ENCODE measurements at regions not wholly inside any gene's neighbourhood (a gene's known extent, or its start where the extent isn't known, plus 50 kb on each side); places are given as distances from the start of the nearest gene placed in this dataset.

DNA sequence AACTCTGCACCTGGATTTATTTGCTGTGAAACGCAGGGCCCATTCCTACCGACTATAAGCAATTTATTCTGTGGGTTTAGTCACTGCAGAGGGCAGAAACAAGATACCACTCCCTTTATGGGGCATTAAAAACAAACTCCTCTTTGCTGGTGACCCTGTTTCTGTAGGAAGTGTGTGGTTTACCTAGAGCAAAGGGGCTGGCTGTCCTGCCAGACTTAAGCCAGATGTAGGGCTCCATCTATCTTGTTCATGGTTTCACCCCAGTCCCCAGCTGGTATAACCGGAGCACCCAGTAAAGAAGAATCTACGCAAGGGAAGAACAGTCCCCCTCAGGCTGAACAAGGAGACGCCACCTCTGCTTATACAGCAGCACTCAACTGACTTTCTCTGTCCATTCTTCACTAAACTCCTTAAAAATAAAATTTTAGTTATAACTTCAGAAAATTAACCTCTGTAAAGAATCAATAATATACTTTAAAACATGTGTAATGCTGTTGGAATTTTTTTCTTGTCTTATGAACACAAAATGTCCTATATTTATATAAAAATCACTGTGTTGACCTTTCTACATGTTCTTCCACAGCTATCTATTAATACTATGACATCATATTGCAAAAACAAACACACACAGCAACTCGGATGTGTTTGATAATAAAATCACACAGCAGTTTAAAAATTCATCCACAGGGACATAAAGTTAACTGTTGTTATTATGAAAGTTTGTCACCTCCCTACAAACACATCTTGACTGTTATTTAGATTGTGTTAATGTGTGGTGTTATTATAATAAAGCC lies 126.1 kb upstream of the RPS6KA2 start:
- DNase-seq (ENCODE audit: low spot score) = no peak
- TF ChIP-seq CTCF (IDR thresholded peaks at IDR 0.05) = no peak
- Mint-ChIP-seq H3K4me3 (no peak overlapping the region), H3K4me1 (peaks cover 29% of the 10 kb centered on the region), H3K36me3 (no peaks in the 10 kb centered on the region), H3K27me3 (ENCODE audit: insufficient read depth, low read depth) (peaks cover 4% of the 10 kb centered on the region), H3K27ac (no peak overlapping the region), H3K9me3 (no peaks in the 10 kb centered on the region)
- H3F3A ChIP-seq (ENCODE audit: low read depth) = peaks cover 30% of the 10 kb centered on the region
- no peak overlapping the region for H3K9ac ChIP-seq
- H3K4me2 ChIP-seq = no peak overlapping the region
- no peaks in the 10 kb centered on the region for H3K9me3 ChIP-seq (ENCODE audit: low read depth)
- H3K4me3 ChIP-seq = no peak overlapping the region
- H3K27me3 ChIP-seq = no peaks in the 10 kb centered on the region
- no peaks in the 10 kb centered on the region for H3K79me2 ChIP-seq (ENCODE audit: low read depth)
- H3K36me3 ChIP-seq = no peaks in the 10 kb centered on the region
- no peaks in the 10 kb centered on the region for H4K20me1 ChIP-seq (ENCODE audit: low read depth)
- H3K4me1 ChIP-seq = peaks cover 28% of the 10 kb centered on the region
- H2AFZ ChIP-seq (replicated peaks) = no peak overlapping the region
- H3K27ac ChIP-seq = no peak overlapping the region

- TF ChIP-seq CTCF (IDR thresholded peaks at IDR 0.05) (no peak), EZH2 (IDR thresholded peaks at IDR 0.05) (no peak), EZH2phosphoT487 (IDR thresholded peaks at IDR 0.05) (no peak)
These were observed 125.0 kb upstream of the RPS6KA2 start for GRCh38 chr6:166752097-166752496.

GRCh38 chr6:166751051-166751595 lies 124.1 kb upstream of the RPS6KA2 start:
- Histone ChIP-seq H3K4me3 (no peak overlapping the region), H3K27me3 (no peaks in the 10 kb centered on the region), H3F3A (ENCODE audit: low read depth) (peaks cover 20% of the 10 kb centered on the region), H3K4me2 (no peak overlapping the region), H3K79me2 (ENCODE audit: low read depth) (no peaks in the 10 kb centered on the region), H3K9me3 (ENCODE audit: low read depth) (no peaks in the 10 kb centered on the region), H3K27ac (no peak overlapping the region), H2AFZ (replicated peaks) (no peak overlapping the region), H3K4me1 (peaks cover 24% of the 10 kb centered on the region), H3K36me3 (no peaks in the 10 kb centered on the region), H3K9ac (no peak overlapping the region), H4K20me1 (ENCODE audit: low read depth) (no peaks in the 10 kb centered on the region)
- peaks cover 26% of the 10 kb centered on the region for H3K4me1 Mint-ChIP-seq
- DNase-seq (ENCODE audit: low spot score) = peak; percentile 49
- no peaks in the 10 kb centered on the region for H3K9me3 Mint-ChIP-seq
- TF ChIP-seq EZH2 (IDR thresholded peaks at IDR 0.05) (no peak), CTCF (IDR thresholded peaks at IDR 0.05) (no peak), EZH2phosphoT487 (IDR thresholded peaks at IDR 0.05) (no peak)
- no peaks in the 10 kb centered on the region for H3K36me3 Mint-ChIP-seq
- H3K27ac Mint-ChIP-seq = no peak overlapping the region
- no peak overlapping the region for H3K4me3 Mint-ChIP-seq
- H3K27me3 Mint-ChIP-seq (ENCODE audit: insufficient read depth, low read depth) = peaks cover 4% of the 10 kb centered on the region

More at GRCh38 chr6:166752097-166752496, 125.0 kb upstream of the RPS6KA2 start:
- Histone ChIP-seq H2AFZ (replicated peaks) (no peak overlapping the region), H3K36me3 (no peaks in the 10 kb centered on the region), H3K27ac (no peak overlapping the region), H3K79me2 (ENCODE audit: low read depth) (no peaks in the 10 kb centered on the region), H4K20me1 (ENCODE audit: low read depth) (no peaks in the 10 kb centered on the region), H3K4me2 (no peak overlapping the region), H3F3A (ENCODE audit: low read depth) (peaks cover 20% of the 10 kb centered on the region), H3K4me3 (no peak overlapping the region), H3K9me3 (ENCODE audit: low read depth) (no peaks in the 10 kb centered on the region), H3K27me3 (no peaks in the 10 kb centered on the region), H3K4me1 (peaks cover 28% of the 10 kb centered on the region), H3K9ac (no peak overlapping the region)
- H3K4me1 Mint-ChIP-seq = peaks cover 27% of the 10 kb centered on the region
- DNase-seq (ENCODE audit: low spot score) = no peak
- H3K9me3 Mint-ChIP-seq = no peaks in the 10 kb centered on the region
- no peaks in the 10 kb centered on the region for H3K36me3 Mint-ChIP-seq
- no peak overlapping the region for H3K4me3 Mint-ChIP-seq
- peaks cover 3% of the 10 kb centered on the region for H3K27me3 Mint-ChIP-seq (ENCODE audit: insufficient read depth, low read depth)
- H3K27ac Mint-ChIP-seq = no peak overlapping the region

Data from neural progenitor cell (in vitro differentiated cells).